Thyroid gland (tissue), 4 donors: ENCODE measurements at regions not wholly inside any gene's neighbourhood (a gene's known extent, or its start where the extent isn't known, plus 50 kb on each side); places are given as distances from the start of the nearest gene placed in this dataset.

ENCODE experiments used
- POLR2A ChIP-seq, 2 donors: fragments of 450-650 bp; IDR thresholded peaks; one replicate each; pipeline ENCODE4 v1.6.1; 2017; ENCODE audit warnings: antibody characterized with exemption in 2 of 2, mild to moderate bottlenecking in 2 of 2, moderate library complexity in 1 of 2
- TF ChIP-seq, protein P1 (sequence below), 6 experiments: fragments of 200-600 bp in 3 of 6; fragments of 450-650 bp in 3 of 6; sonication (generic) in 3 of 6; IDR thresholded peaks; one replicate each; pipeline ENCODE4 v1.5.1; 2016 to 2019; ENCODE audit warnings: antibody characterized with exemption in 6 of 6, mild to moderate bottlenecking in 2 of 6, inconsistent platforms in 1 of 6, moderate library complexity in 1 of 6

DNA sequence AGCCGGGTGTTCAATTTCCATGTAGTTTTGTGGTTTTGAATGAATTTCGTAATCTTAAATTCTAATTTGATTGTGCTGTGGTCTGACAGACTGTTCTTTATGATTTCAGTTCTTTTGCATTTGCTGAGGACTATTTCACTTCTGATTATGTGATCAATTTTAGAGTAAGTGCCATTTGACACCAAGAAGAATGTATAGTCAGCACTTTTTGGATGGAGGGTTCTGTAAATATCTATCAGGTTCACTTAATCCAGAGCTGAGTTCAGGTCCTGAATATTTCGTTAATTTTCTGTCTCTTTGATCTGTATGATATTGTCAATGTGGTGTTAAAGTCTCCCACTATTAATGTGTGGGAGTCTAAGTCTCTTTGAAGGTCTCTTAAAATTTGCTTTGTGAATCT, 944.9 kb downstream of the TLE4 start:
- no peak for TF ChIP-seq POLR2A (IDR thresholded peaks at IDR 0.05)
- TF ChIP-seq, protein P1, sequence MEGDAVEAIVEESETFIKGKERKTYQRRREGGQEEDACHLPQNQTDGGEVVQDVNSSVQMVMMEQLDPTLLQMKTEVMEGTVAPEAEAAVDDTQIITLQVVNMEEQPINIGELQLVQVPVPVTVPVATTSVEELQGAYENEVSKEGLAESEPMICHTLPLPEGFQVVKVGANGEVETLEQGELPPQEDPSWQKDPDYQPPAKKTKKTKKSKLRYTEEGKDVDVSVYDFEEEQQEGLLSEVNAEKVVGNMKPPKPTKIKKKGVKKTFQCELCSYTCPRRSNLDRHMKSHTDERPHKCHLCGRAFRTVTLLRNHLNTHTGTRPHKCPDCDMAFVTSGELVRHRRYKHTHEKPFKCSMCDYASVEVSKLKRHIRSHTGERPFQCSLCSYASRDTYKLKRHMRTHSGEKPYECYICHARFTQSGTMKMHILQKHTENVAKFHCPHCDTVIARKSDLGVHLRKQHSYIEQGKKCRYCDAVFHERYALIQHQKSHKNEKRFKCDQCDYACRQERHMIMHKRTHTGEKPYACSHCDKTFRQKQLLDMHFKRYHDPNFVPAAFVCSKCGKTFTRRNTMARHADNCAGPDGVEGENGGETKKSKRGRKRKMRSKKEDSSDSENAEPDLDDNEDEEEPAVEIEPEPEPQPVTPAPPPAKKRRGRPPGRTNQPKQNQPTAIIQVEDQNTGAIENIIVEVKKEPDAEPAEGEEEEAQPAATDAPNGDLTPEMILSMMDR (IDR thresholded peaks at IDR 0.05), result no peak
